GM13977 (cell line): ENCODE measurements at regions not wholly inside any gene's neighbourhood (a gene's known extent, or its start where the extent isn't known, plus 50 kb on each side); places are given as distances from the start of the nearest gene placed in this dataset.

Source experiments
- DNase-seq: peaks from one replicate; pipeline ENCODE4 v3.0.0; 2012; ENCODE audit warnings: low spot score
- CTCF ChIP-seq: IDR thresholded peaks from 2 replicates; pipeline ENCODE4 v1.5.1; 2012; ENCODE audit warnings: mild to moderate bottlenecking, control low read depth; ENCODE audit not compliant: insufficient read depth; ENCODE audit errors: extremely low read depth, missing control alignments
- in situ Hi-C: fragments of 300-500 bp; cut with MboI; formaldehyde crosslinking; loops from one replicate; pipeline ENCODE4 v1.12.0; 2022; ENCODE audit warnings: low sequenced_read_pairs, low pct_unique_long_range_greater_than_20kb, mixed read lengths, inconsistent platforms; ENCODE audit not compliant: unreplicated experiment

DNA sequence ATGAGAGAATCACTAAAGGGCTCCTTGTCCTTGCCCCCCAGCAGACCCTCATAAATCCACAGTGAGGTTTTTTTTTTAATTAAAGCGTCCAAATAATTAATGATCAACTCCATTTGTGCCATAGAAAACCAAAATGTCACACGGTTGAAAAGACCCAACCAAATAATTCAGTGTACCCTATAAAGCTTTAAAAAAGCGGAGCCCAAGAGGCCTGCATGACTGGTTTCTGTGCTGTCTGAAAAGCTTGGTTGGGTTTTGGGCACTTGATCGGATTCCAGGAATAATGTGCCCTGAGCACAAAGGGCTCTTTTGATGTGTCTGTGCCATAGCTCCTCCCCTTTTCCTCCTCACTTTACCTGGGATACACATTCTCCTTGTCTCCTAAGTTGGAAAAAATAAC is 523.2 kb downstream of the TNS1 start:
- in situ Hi-C loops = no loop called here

GRCh38 chr2:217478831-217479455 is 523.9 kb downstream of the TNS1 start:
- TF ChIP-seq CTCF = no peak
- no peak for DNase-seq
- in situ Hi-C loops = no loop called here

More for the DNA sequence above, 523.2 kb downstream of the TNS1 start:
- DNase-seq = no peak
- no peak for TF ChIP-seq CTCF

DNA sequence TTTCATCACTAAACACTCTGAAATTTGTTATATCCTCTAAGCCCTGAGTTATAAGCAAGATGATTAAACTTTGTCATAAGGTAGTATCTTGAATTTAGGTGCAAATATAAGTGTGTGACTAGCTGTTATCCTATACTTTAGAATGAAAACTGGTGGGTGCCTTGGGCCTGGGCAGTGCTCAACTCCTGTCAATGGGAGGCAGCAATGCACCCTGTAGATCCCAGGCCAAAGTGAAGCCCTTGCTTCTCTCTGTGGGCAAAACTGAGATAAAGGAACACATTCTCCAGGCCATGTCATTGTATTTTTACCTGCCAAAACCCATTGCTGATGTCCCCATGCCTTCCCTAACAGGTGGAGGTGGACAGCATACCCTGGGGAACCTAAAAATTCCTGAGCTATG is 525.2 kb downstream of the TNS1 start:
- no peak for DNase-seq
- no peak for TF ChIP-seq CTCF
- in situ Hi-C loops = no loop called here

- in situ Hi-C loops = no loop called here
These were observed 527.0 kb downstream of the TNS1 start for GRCh38 chr2:217475791-217476190.

GRCh38 chr2:217475101-217475500 is 527.7 kb downstream of the TNS1 start:
- in situ Hi-C loops = no loop called here
- no peak for TF ChIP-seq CTCF
- no peak for DNase-seq

More at GRCh38 chr2:217475791-217476190, 527.0 kb downstream of the TNS1 start:
- no peak for TF ChIP-seq CTCF
- no peak for DNase-seq

- no peak for DNase-seq
- in situ Hi-C loops = no loop called here
- TF ChIP-seq CTCF = no peak
These were observed 531.5 kb downstream of the TNS1 start for GRCh38 chr2:217471319-217471718.
